H1 (cell line): ENCODE measurements at regions not wholly inside any gene's neighbourhood (a gene's known extent, or its start where the extent isn't known, plus 50 kb on each side); places are given as distances from the start of the nearest gene placed in this dataset.

Source experiments
- CTCF ChIA-PET: fragments of 300-600 bp; sonication (Branson Sonifier 250); formaldehyde crosslinking; loops from one replicate; lab custom pipeline; 2021; ENCODE audit not compliant: partially characterized antibody; lab: Charles Lee
- POLR2A ChIA-PET: fragments of 300-600 bp; sonication (Branson Sonifier 250); formaldehyde crosslinking; loops from one replicate; lab custom pipeline; 2021; ENCODE audit warnings: inconsistent platforms; ENCODE audit not compliant: partially characterized antibody; lab: Charles Lee
- DNase-seq, 2 experiments: peaks; one replicate each; pipeline versions ENCODE4 v3.0.0 to v3.0.0-alpha.2; 2010 to 2022; ENCODE audit warnings: low spot score in 2 of 2, low read depth in 1 of 2, mixed read lengths in 1 of 2
- FAIRE-seq: peaks from 2 replicates; lab custom pipeline; 2011; peaks lifted over from hg19 to GRCh38; lab: Jason Lieb, UNC
- H2AFZ ChIP-seq: 2 replicates; pipeline ENCODE4 v1.8.1; 2012; ENCODE audit warnings: low read length, inconsistent platforms
- H2AK5ac ChIP-seq: 2 replicates; pipeline ENCODE4 v1.6.1; 2013; ENCODE audit warnings: low read depth, low read length
- H2BK120ac ChIP-seq: replicated peaks from 2 replicates; pipeline ENCODE3; 2013; ENCODE audit warnings: low read depth, low read length, inconsistent platforms
- H2BK12ac ChIP-seq: 2 replicates; pipeline ENCODE4 v1.6.1; 2013; ENCODE audit warnings: low read depth, low read length
- H2BK15ac ChIP-seq: 2 replicates; pipeline ENCODE4 v1.6.1; 2013; ENCODE audit warnings: low read length
- H2BK20ac ChIP-seq: 2 replicates; pipeline ENCODE4 v1.6.1; 2013; ENCODE audit warnings: low read length
- H2BK5ac ChIP-seq: 2 replicates; pipeline ENCODE4 v1.6.1; 2013; ENCODE audit warnings: low read depth, low read length
- H3K14ac ChIP-seq: 2 replicates; pipeline ENCODE4 v1.6.1; 2013; ENCODE audit warnings: inconsistent platforms; ENCODE audit not compliant: insufficient read length
- H3K18ac ChIP-seq: 2 replicates; pipeline ENCODE4 v1.6.1; 2013; ENCODE audit warnings: low read length; ENCODE audit errors: extremely low read depth
- H3K23ac ChIP-seq: 2 replicates; pipeline ENCODE4 v1.6.1; 2013; ENCODE audit warnings: inconsistent platforms; ENCODE audit not compliant: insufficient read length
- H3K23me2 ChIP-seq: 2 replicates; pipeline ENCODE4 v1.6.1; 2013; ENCODE audit warnings: low read depth, low read length
- H3K27ac ChIP-seq: 2 replicates; pipeline ENCODE4 v1.6.1; 2011; ENCODE audit warnings: low read depth, low read length, inconsistent platforms
- H3K27me3 ChIP-seq, 4 experiments: replicated peaks in 1 of 4; 1 replicate in 1 of 4; 2 replicates in 3 of 4; pipeline versions ENCODE4 v1.6.1 to v1.8.1; 2011 to 2013; ENCODE audit warnings: low read length in 3 of 4, mild to moderate bottlenecking in 3 of 4, inconsistent platforms in 2 of 4, mixed read lengths in 2 of 4, moderate library complexity in 1 of 4; ENCODE audit not compliant: control insufficient read depth in 3 of 4, insufficient read depth in 3 of 4; ENCODE audit errors: extremely low read depth in 1 of 4
- H3K36me3 ChIP-seq, 4 experiments: 2 replicates each; pipeline versions ENCODE4 v1.6.1 to v1.8.1; 2011 to 2013; ENCODE audit warnings: mild to moderate bottlenecking in 4 of 4, low read length in 3 of 4, moderate library complexity in 2 of 4, control low read depth in 1 of 4, inconsistent platforms in 1 of 4; ENCODE audit not compliant: insufficient read depth in 4 of 4, control insufficient read depth in 2 of 4
- H3K4ac ChIP-seq: replicated peaks from 2 replicates; pipeline ENCODE3; 2013; ENCODE audit warnings: low read length, low read depth, mixed read lengths, inconsistent platforms; ENCODE audit not compliant: insufficient read length
- H3K4me1 ChIP-seq, 4 experiments: replicated peaks in 1 of 4; 1 replicate in 1 of 4; 2 replicates in 3 of 4; pipeline versions ENCODE4 v1.6.1 to v1.8.1; 2011 to 2013; ENCODE audit warnings: low read length in 3 of 4, inconsistent platforms in 2 of 4, mixed read lengths in 1 of 4; ENCODE audit not compliant: insufficient read depth in 4 of 4, control insufficient read depth in 3 of 4
- H3K4me2 ChIP-seq, 2 experiments: 2 replicates each; pipeline versions ENCODE4 v1.6.1 to v1.8.1; 2011 to 2013; ENCODE audit warnings: low read depth in 2 of 2, low read length in 2 of 2, control low read depth in 1 of 2, inconsistent platforms in 1 of 2, mild to moderate bottlenecking in 1 of 2; ENCODE audit not compliant: insufficient read depth in 1 of 2
- H3K4me3 ChIP-seq, 4 experiments: fragments of 200-600, 300-600 bp in 1 of 4; sonication (generic), shearing (Covaris generic), sonication (Bioruptor Twin) in 1 of 4; 2 replicates each; pipeline versions ENCODE4 v1.5.1 to v1.8.1; 2011 to 2016; ENCODE audit warnings: low read length in 4 of 4, low read depth in 3 of 4, control low read depth in 2 of 4, inconsistent platforms in 2 of 4, mild to moderate bottlenecking in 2 of 4, mixed read lengths in 1 of 4, moderate library complexity in 1 of 4; ENCODE audit not compliant: insufficient read depth in 2 of 4; ENCODE audit errors: extremely low read depth in 1 of 4
- H3K56ac ChIP-seq: replicated peaks from 2 replicates; pipeline ENCODE3; 2013; ENCODE audit warnings: low read depth, mild to moderate bottlenecking, mixed read lengths, low read length, inconsistent platforms; ENCODE audit not compliant: insufficient read length
- H3K79me1 ChIP-seq: 2 replicates; pipeline ENCODE4 v1.6.1; 2013; ENCODE audit warnings: low read depth, low read length, control low read depth
- H3K79me2 ChIP-seq, 2 experiments: 2 replicates each; pipeline versions ENCODE4 v1.6.1 to v1.8.1; 2012 to 2013; ENCODE audit warnings: low read length in 2 of 2, mild to moderate bottlenecking in 2 of 2, inconsistent platforms in 1 of 2; ENCODE audit not compliant: insufficient read depth in 2 of 2, control insufficient read depth in 1 of 2
- H3K9ac ChIP-seq, 4 experiments: replicated peaks in 1 of 4; 1 replicate in 1 of 4; 2 replicates in 3 of 4; pipeline versions ENCODE4 v1.6.1 to v1.8.1; 2011 to 2013; ENCODE audit warnings: low read depth in 3 of 4, low read length in 3 of 4, control low read depth in 2 of 4, mild to moderate bottlenecking in 2 of 4, moderate library complexity in 2 of 4, inconsistent platforms in 1 of 4; ENCODE audit errors: extremely low read depth in 1 of 4
- H3K9me3 ChIP-seq, 2 experiments: 2 replicates each; pipeline versions ENCODE4 v1.6.1 to v1.8.1; 2012 to 2013; ENCODE audit warnings: mild to moderate bottlenecking in 2 of 2, moderate library complexity in 2 of 2, control low read depth in 1 of 2, inconsistent platforms in 1 of 2, low read depth in 1 of 2, low read length in 1 of 2, mixed read lengths in 1 of 2; ENCODE audit not compliant: insufficient read depth in 2 of 2
- H4K20me1 ChIP-seq, 2 experiments: replicated peaks in 1 of 2; 2 replicates each; pipeline versions ENCODE3 to v1.8.1; 2011 to 2013; ENCODE audit warnings: inconsistent platforms in 2 of 2, low read length in 2 of 2, mild to moderate bottlenecking in 1 of 2; ENCODE audit not compliant: insufficient read depth in 2 of 2, control insufficient read depth in 1 of 2
- H4K5ac ChIP-seq: 2 replicates; pipeline ENCODE4 v1.6.1; 2013; ENCODE audit warnings: low read length, low read depth, mixed read lengths, inconsistent platforms; ENCODE audit not compliant: insufficient read length
- H4K8ac ChIP-seq: 2 replicates; pipeline ENCODE4 v1.8.0; 2013; ENCODE audit warnings: mild to moderate bottlenecking, moderate library complexity, low read length, inconsistent platforms; ENCODE audit not compliant: insufficient read depth; ENCODE audit errors: extremely low read depth
- H4K91ac ChIP-seq: replicated peaks from 2 replicates; pipeline ENCODE3; 2013; ENCODE audit warnings: low read length, mixed read lengths, inconsistent platforms; ENCODE audit not compliant: insufficient read length
- CHD2 ChIP-seq: IDR thresholded peaks from 2 replicates; pipeline ENCODE4 v1.6.1; 2012; ENCODE audit warnings: low read length, improper control_type of control experiment
- CREB1 ChIP-seq: IDR thresholded peaks from 2 replicates; pipeline ENCODE4 v1.6.1; 2012; ENCODE audit warnings: inconsistent platforms
- EGR1 ChIP-seq: IDR thresholded peaks from 2 replicates; pipeline ENCODE4 v1.6.1; 2011; ENCODE audit warnings: low read depth, low read length, borderline replicate concordance
- KDM5A ChIP-seq: fragments of 200-600 bp; IDR thresholded peaks from 2 replicates; pipeline ENCODE4 v1.7.1; 2012; ENCODE audit warnings: mild to moderate bottlenecking, low read length, inconsistent platforms, mixed read lengths
- RBBP5 ChIP-seq: IDR thresholded peaks from 2 replicates; pipeline ENCODE4 v1.7.1; 2012; ENCODE audit warnings: low read depth, mild to moderate bottlenecking, inconsistent platforms, low read length, moderate library complexity, borderline replicate concordance
- RXRA ChIP-seq: IDR thresholded peaks from 2 replicates; pipeline ENCODE4 v1.6.1; 2011; ENCODE audit warnings: low read depth, mild to moderate bottlenecking, low read length, moderate library complexity; ENCODE audit not compliant: insufficient read depth
- SP1 ChIP-seq: IDR thresholded peaks from 2 replicates; pipeline ENCODE4 v1.6.1; 2011; ENCODE audit warnings: low read depth, low read length
- SP2 ChIP-seq: IDR thresholded peaks from 2 replicates; pipeline ENCODE4 v1.6.1; 2012; ENCODE audit warnings: mild to moderate bottlenecking, low read length, inconsistent platforms
- SUZ12 ChIP-seq: fragments of 200-600 bp; sonication (generic); IDR thresholded peaks from 2 replicates; pipeline ENCODE4 v1.6.1; 2012; ENCODE audit warnings: mild to moderate bottlenecking, inconsistent platforms, low read length, moderate library complexity, mixed read lengths
- TEAD4 ChIP-seq: IDR thresholded peaks from 2 replicates; pipeline ENCODE4 v1.6.1; 2012; ENCODE audit warnings: low read depth, low read length, inconsistent platforms, mixed read lengths
- WGBS, 2 experiments: shearing (Covaris generic) in 1 of 2; methylation state at CpG; one replicate each; pipeline versions ENCODE4 v1.1.6 to v1.1.7; 2013 to 2015; ENCODE audit warnings: low lambda C conversion rate in 2 of 2, mixed read lengths in 2 of 2, inconsistent platforms in 1 of 2, low coverage in 1 of 2, missing lambda C conversion rate in 1 of 2; ENCODE audit not compliant: insufficient replicate concordance in 2 of 2, insufficient coverage in 1 of 2, insufficient read length in 1 of 2; ENCODE audit errors: extremely low coverage in 1 of 2, missing lambda C conversion rate in 1 of 2; 5-methylcytosine and 5-hydroxymethylcytosine counted together
- TF ChIP-seq, protein P1 (sequence below): IDR thresholded peaks from 2 replicates; pipeline ENCODE4 v1.6.1; 2012; ENCODE audit warnings: inconsistent platforms
- TF ChIP-seq, protein P2 (sequence below): IDR thresholded peaks from 2 replicates; pipeline ENCODE4 v1.6.1; 2012; ENCODE audit warnings: low read length, inconsistent platforms

DNA sequence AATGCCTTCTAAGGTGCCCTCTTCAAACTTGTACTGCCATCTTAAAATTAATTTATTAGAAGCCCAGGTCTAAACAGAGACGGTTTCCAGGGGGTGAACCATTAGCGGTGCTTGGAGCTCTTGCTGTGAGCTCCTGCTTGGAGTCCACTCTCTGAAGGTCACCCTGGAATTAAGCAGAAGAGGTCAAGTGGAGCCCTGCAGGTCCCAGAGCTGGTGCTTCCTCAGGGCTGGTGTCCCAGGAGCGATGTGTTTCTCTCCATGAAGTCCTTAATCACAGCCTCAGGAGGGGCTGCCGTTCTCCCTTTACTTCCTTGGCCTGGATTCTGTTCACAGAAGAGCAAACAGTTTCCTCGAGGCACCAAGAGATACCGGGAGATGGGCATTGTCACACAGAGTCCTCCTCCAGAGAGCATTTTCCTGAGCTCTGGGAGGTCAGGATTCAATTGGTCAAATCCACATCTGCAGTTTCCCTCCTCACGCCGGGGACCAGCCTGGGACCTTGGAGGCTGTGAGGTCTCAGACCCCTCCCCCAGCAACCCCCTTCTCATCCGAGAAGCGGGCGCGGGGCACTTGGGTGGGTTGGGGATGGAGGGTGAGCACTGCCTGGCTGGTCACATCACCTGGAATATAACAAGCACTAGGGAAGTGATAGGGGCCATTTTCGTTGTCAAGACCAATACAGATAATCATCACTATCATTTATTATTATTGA, 310.4 kb downstream of the AJAP1 start:
- H3K4ac ChIP-seq: no peak overlapping the region
- no peak overlapping the region for H3K14ac ChIP-seq
- no peaks in the 10 kb centered on the region for H3K79me2 ChIP-seq
- no peak overlapping the region for H3K56ac ChIP-seq
- H3K36me3 ChIP-seq: no peaks in the 10 kb centered on the region
- H3K4me1 ChIP-seq: peaks cover 2 to 6% (median 3%) of the 10 kb centered on the region in 4 experiments; a peak in 4 of 7 replicates
- no peaks in the 10 kb centered on the region for H4K20me1 ChIP-seq
- no peak overlapping the region for H3K23ac ChIP-seq
- no peak overlapping the region for H2BK15ac ChIP-seq
- H3K9ac ChIP-seq: no peak overlapping the region
- WGBS, 2 experiments: 86% methylated on average over 13 of the region's 13 CpGs; no CpG with 5 or more reads in 1 of the 2 experiments
- no peak for FAIRE-seq
- no peak overlapping the region for H3K4me2 ChIP-seq
- ChIA-PET CTCF (interaction anchor here (0.9 to 1.1 kb wide), 2 partner anchors 36 to 270 kb away, joined by 3 read pairs; no protein-coding TSS in a partner anchor), POLR2A (no interaction called here)
- H4K91ac ChIP-seq: no peak overlapping the region
- H2BK12ac ChIP-seq: 0 out of 2 replicates have a peak overlapping the region, but pooled peaks have one; percentile 28
- no peak overlapping the region for H4K8ac ChIP-seq
- H3K23me2 ChIP-seq: no peaks in the 10 kb centered on the region
- H2BK20ac ChIP-seq: no peak overlapping the region
- H3K79me1 ChIP-seq: no peaks in the 10 kb centered on the region
- no peak overlapping the region for H4K5ac ChIP-seq
- no peaks in the 10 kb centered on the region for H3K9me3 ChIP-seq
- no peak overlapping the region for H3K27ac ChIP-seq
- H3K18ac ChIP-seq: no peak overlapping the region
- no peak overlapping the region for H2AFZ ChIP-seq
- no peak for DNase-seq
- H3K27me3 ChIP-seq: no peaks in the 10 kb centered on the region
- H2BK5ac ChIP-seq: no peak overlapping the region; the same call in 1 of the 2 replicates
- no peak overlapping the region for H3K4me3 ChIP-seq
- no peak overlapping the region for H2BK120ac ChIP-seq
- H2AK5ac ChIP-seq: no peak overlapping the region; the same call in 1 of the 2 replicates
- TF ChIP-seq SP2 (no peak), CHD2 (no peak), KDM5A (no peak), SP1 (no peak), RBBP5 (no peak), CREB1 (no peak), TEAD4 (no peak), SUZ12 (no peak), RXRA (no peak), EGR1 (no peak)
- TF ChIP-seq, protein P1, sequence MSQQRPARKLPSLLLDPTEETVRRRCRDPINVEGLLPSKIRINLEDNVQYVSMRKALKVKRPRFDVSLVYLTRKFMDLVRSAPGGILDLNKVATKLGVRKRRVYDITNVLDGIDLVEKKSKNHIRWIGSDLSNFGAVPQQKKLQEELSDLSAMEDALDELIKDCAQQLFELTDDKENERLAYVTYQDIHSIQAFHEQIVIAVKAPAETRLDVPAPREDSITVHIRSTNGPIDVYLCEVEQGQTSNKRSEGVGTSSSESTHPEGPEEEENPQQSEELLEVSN: no peak
- TF ChIP-seq, protein P2, sequence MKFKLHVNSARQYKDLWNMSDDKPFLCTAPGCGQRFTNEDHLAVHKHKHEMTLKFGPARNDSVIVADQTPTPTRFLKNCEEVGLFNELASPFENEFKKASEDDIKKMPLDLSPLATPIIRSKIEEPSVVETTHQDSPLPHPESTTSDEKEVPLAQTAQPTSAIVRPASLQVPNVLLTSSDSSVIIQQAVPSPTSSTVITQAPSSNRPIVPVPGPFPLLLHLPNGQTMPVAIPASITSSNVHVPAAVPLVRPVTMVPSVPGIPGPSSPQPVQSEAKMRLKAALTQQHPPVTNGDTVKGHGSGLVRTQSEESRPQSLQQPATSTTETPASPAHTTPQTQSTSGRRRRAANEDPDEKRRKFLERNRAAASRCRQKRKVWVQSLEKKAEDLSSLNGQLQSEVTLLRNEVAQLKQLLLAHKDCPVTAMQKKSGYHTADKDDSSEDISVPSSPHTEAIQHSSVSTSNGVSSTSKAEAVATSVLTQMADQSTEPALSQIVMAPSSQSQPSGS: no peak
